ENCODE measurements at regions not wholly inside any gene's neighbourhood (a gene's known extent, or its start where the extent isn't known, plus 50 kb on each side); places are given as distances from the start of the nearest gene placed in this dataset.

DNA sequence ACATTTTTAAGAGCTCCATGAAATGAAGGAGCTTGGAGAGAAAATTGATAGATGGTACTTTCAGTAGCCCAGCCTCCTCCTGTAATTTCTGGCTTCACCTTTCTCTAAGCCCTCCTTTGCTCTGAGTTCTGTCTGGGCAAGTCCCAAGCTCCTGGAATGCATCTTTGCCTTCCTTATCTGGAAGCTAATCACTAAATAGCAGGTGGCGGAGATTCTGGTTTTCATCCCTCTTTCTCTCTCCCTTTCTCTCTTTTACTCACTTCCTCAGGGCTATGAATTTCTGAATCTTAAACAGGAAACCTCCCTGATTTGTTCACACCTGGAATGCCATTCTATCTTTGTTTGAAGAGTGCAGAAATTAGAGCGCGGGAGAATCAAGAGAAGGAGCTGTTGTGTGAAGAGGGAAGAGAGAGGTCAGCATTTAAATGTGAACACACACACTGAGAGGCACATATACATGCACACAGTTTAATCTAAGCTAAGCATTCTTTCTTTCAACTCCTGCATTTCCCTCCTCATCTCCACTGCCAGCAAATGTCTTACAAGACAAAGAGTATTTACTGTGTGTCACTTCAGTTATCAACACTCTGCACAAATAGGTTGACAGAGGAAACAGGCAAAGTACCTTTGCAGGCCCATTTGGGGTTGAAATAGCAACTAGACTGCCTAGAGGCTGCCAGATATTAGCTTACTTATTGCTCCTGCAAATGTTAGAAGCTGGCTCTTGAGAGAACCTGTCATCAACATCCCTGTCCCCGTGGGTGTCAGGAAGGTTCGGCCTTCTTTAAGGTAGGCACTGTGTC, 199.4 kb upstream of the CAMK1G start:
- in situ Hi-C loops (cut with HindIII; ENCODE audit: low sequenced_read_pairs): no loop called here
- no peak for DNase-seq (ENCODE audit: low read depth)
- TF ChIP-seq, protein P1, sequence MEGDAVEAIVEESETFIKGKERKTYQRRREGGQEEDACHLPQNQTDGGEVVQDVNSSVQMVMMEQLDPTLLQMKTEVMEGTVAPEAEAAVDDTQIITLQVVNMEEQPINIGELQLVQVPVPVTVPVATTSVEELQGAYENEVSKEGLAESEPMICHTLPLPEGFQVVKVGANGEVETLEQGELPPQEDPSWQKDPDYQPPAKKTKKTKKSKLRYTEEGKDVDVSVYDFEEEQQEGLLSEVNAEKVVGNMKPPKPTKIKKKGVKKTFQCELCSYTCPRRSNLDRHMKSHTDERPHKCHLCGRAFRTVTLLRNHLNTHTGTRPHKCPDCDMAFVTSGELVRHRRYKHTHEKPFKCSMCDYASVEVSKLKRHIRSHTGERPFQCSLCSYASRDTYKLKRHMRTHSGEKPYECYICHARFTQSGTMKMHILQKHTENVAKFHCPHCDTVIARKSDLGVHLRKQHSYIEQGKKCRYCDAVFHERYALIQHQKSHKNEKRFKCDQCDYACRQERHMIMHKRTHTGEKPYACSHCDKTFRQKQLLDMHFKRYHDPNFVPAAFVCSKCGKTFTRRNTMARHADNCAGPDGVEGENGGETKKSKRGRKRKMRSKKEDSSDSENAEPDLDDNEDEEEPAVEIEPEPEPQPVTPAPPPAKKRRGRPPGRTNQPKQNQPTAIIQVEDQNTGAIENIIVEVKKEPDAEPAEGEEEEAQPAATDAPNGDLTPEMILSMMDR (IDR thresholded peaks at IDR 0.05; ENCODE audit: low read depth, low read length, missing control alignments): no peak
- no peak overlapping the region for H3K4me3 ChIP-seq (ENCODE audit: low read depth, low read length)

DNA sequence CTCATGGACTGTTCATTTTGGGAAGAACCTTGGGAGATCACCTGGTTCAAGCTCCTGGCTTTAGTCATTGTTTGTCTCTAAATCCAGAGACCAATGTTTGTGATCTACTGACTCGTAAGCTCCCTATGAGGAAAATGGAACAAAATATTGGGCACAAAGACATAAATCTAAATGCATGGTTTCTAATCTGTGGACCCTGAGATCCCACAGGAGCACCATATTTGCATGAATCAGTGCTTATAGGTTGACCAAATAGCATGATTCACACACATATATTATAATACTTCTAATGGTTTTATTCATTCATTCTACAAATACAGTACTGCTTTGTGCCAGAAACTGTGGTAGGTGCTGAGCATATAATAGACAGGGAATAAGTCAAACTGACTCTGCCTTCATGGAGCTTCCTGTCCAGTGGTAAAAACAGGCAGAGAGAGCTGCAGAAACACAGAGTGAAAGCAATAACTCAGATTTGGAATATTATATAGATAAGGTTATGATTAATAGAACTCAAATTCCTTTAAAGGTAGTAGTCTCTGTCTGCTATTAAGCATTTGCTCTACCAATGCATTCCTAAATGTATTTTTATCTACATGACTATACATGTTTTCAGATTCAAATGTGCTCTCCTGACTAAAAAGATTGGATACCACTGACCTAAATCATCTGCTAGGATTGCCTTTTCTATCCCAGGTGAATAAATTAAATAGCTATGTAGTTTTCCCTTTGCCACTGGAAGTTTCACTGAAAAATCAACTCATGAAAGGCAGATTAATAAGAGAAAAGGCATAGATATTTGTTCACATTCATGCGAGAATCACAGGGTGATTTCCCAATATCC, 198.6 kb upstream of the CAMK1G start:
- no peak for DNase-seq (ENCODE audit: low read depth)
- no peak overlapping the region for H3K4me3 ChIP-seq (ENCODE audit: low read depth, low read length)
- TF ChIP-seq, protein P1 (IDR thresholded peaks at IDR 0.05; ENCODE audit: low read depth, low read length, missing control alignments): no peak
- in situ Hi-C loops (cut with HindIII; ENCODE audit: low sequenced_read_pairs): no loop called here

DNA sequence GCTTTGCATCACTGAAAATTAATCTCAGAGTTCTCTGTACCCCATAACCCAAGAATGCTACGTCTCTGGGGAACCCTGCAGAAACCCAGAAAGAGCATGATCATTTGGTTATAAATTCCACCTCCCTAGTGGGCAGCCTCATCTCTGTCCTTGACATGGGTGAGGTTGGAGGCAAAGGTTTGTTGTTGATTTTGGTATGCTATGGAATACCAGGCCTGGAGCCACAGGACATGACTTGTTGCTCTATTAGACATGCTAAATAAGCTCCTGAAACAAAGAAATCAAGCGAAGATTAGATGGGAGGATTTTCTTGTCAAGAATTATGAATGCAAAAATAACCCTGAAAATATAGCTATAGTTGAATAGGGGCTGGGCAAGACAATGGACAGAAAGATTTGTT, 197.4 kb upstream of the CAMK1G start:
- H3K4me3 ChIP-seq (ENCODE audit: low read depth, low read length): no peak overlapping the region
- in situ Hi-C loops (cut with HindIII; ENCODE audit: low sequenced_read_pairs): no loop called here
- DNase-seq (ENCODE audit: low read depth): no peak
- TF ChIP-seq, protein P1 (IDR thresholded peaks at IDR 0.05; ENCODE audit: low read depth, low read length, missing control alignments): no peak

DNA sequence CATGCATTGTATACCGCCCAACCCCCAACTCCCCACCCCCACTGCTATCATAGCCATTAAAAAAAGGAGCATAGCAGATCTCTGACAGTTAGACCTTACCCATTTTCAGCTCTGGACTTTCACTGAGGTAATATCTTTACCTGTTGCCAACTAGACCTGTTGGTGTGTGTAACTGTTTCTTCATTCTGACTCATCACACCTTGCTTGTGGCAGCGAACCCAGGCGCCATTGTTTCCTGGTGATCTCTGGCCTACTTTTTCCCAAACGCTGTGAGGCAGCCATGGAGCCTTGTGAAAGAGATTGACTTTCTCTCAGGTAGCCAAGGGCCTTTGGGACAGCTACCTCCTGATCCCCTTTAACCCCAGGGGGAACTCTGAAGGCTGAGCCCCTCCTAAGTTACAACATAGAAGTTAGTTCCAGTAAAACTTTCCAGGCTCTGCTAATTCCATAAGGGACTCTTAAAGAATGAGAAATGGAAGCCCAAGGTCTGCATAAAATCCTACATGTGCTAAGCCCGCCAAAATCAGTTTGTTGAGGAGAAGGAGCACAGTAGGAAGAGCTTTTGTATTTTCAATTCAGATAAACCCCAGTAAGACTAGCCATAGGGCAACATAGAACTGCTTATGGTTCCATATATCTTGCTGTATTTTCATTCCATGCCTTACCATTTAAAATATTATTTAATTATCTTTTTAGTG, 196.1 kb upstream of the CAMK1G start:
- H3K4me3 ChIP-seq (ENCODE audit: low read depth, low read length): no peak overlapping the region
- TF ChIP-seq, protein P1 (IDR thresholded peaks at IDR 0.05; ENCODE audit: low read depth, low read length, missing control alignments): no peak
- in situ Hi-C loops (cut with HindIII; ENCODE audit: low sequenced_read_pairs): no loop called here
- DNase-seq (ENCODE audit: low read depth): no peak

DNA sequence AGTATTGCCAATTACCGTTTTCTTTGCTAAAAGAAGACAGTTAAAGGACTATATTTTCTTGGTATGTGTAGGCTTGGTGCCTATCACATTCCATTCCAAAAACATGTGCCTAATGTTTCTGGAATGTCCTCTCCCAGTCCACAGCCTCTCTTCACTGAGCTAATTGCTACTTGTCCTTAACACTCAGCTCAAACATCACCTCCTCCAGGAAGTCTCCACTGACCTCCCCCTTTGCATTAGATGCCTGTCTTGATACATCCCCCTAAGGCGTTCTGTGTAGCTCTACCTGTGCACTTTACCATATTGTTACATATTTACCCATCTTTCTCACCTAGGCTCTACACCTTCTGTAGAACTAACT, 195.6 kb upstream of the CAMK1G start:
- H3K4me3 ChIP-seq (ENCODE audit: low read depth, low read length): no peak overlapping the region
- in situ Hi-C loops (cut with HindIII; ENCODE audit: low sequenced_read_pairs): no loop called here
- TF ChIP-seq, protein P1 (IDR thresholded peaks at IDR 0.05; ENCODE audit: low read depth, low read length, missing control alignments): no peak
- no peak for DNase-seq (ENCODE audit: low read depth)

DNA sequence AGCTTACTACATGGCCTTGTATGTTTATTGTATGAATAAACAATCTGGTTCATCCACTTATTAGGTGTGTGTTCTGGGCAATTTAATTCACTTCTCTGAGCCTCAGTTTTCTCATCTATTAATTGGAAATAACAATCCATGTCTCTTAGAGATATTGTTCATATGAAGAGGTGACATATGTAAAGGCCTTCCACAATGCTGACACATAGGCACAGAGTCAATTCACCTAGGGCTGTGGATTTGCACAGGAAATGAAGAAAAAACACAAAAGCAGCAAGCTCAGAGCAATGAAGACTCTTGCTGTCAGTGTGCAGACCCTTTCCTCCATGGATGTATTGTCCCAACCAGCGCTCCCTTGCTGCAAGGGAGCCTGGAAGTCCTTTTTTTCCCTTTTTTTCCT, 195.2 kb upstream of the CAMK1G start:
- TF ChIP-seq, protein P1 (IDR thresholded peaks at IDR 0.05; ENCODE audit: low read depth, low read length, missing control alignments): no peak
- H3K4me3 ChIP-seq (ENCODE audit: low read depth, low read length): no peak overlapping the region
- DNase-seq (ENCODE audit: low read depth): no peak
- in situ Hi-C loops (cut with HindIII; ENCODE audit: low sequenced_read_pairs): no loop called here

Measured in astrocyte of the cerebellum (primary cell).